Progenitor cell of endocrine pancreas (in vitro differentiated cells): ENCODE measurements at regions not wholly inside any gene's neighbourhood (a gene's known extent, or its start where the extent isn't known, plus 50 kb on each side); places are given as distances from the start of the nearest gene placed in this dataset.
"Not testable (repeated sequence)": the region's sequence is repeated elsewhere in the genome, so short reads cannot be mapped to it uniquely, and the experiment has no call there.

Source experiments
- DNase-seq: peaks from one replicate; pipeline ENCODE4 v3.0.0; 2021; ENCODE audit warnings: low spot score; ENCODE audit not compliant: unreplicated experiment
- H3K27ac Mint-ChIP-seq: 2 replicates; pipeline ENCODE4 v1.8.0; 2021; ENCODE audit warnings: mild to moderate bottlenecking, moderate library complexity, mixed read lengths
- H3K27me3 Mint-ChIP-seq: 2 replicates; pipeline ENCODE4 v1.8.0; 2021; ENCODE audit warnings: mixed read lengths
- H3K36me3 Mint-ChIP-seq: 2 replicates; pipeline ENCODE4 v1.8.0; 2022; ENCODE audit warnings: mixed read lengths; ENCODE audit not compliant: insufficient read depth
- H3K4me1 Mint-ChIP-seq: 2 replicates; pipeline ENCODE4 v1.8.0; 2021; ENCODE audit warnings: low read depth, mixed read lengths
- H3K4me3 Mint-ChIP-seq: 2 replicates; pipeline ENCODE4 v1.8.0; 2021; ENCODE audit warnings: low read depth, mild to moderate bottlenecking, moderate library complexity, mixed read lengths
- H3K9me3 Mint-ChIP-seq: 2 replicates; pipeline ENCODE4 v1.8.0; 2021; ENCODE audit warnings: low read depth, mixed read lengths
- TF ChIP-seq, protein P1 (sequence below): fragments of 200-600 bp; sonication (generic); IDR thresholded peaks from one replicate; pipeline ENCODE4 v1.5.0; 2021; ENCODE audit warnings: antibody characterized with exemption, mild to moderate bottlenecking; ENCODE audit not compliant: unreplicated experiment

DNA sequence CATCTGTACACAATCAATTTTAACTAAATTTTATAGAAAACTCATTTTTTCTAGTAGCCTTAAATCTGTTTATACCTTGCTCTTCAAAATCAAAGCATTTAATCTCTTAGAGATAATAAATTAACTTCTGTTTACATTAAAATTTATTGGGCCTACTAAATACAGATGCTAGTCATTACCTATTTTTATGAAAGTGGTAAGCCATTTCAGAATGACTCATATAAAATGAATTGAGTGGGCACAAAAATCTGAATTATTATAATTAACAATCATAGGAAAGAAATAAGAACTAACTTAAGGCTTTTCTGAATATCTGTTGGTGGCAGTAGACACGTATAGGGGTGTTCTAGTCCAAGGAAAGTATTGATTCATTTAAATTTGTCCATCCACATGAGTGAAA, 157.9 kb downstream of the KCNJ2 start:
- DNase-seq = no peak
- H3K9me3 Mint-ChIP-seq = no peaks in the 10 kb centered on the region
- no peak overlapping the region for H3K4me3 Mint-ChIP-seq
- no peak overlapping the region for H3K27ac Mint-ChIP-seq
- TF ChIP-seq, protein P1, sequence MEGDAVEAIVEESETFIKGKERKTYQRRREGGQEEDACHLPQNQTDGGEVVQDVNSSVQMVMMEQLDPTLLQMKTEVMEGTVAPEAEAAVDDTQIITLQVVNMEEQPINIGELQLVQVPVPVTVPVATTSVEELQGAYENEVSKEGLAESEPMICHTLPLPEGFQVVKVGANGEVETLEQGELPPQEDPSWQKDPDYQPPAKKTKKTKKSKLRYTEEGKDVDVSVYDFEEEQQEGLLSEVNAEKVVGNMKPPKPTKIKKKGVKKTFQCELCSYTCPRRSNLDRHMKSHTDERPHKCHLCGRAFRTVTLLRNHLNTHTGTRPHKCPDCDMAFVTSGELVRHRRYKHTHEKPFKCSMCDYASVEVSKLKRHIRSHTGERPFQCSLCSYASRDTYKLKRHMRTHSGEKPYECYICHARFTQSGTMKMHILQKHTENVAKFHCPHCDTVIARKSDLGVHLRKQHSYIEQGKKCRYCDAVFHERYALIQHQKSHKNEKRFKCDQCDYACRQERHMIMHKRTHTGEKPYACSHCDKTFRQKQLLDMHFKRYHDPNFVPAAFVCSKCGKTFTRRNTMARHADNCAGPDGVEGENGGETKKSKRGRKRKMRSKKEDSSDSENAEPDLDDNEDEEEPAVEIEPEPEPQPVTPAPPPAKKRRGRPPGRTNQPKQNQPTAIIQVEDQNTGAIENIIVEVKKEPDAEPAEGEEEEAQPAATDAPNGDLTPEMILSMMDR = no peak
- no peaks in the 10 kb centered on the region for H3K27me3 Mint-ChIP-seq
- no peaks in the 10 kb centered on the region for H3K4me1 Mint-ChIP-seq
- H3K36me3 Mint-ChIP-seq = no peaks in the 10 kb centered on the region

DNA sequence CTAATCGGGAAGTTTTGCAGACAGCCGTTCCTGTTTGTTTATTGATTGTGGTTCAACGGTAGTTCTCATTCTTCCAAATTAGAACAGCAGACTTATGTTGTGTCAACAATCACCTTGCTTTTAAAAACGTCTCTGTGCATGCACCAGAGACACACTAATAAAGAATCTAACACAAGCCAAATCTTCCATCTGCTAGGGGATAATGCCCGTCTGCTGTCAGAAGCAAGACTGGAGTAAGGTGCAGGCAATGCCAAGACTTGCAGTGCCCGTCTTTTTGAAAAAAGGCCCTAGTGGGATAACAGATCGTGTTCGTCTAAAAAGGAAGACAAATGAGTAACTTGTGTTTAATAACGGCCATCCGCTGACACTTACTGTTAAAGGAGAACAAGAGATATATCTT, 158.4 kb downstream of the KCNJ2 start:
- Mint-ChIP-seq H3K4me3 (no peak overlapping the region), H3K9me3 (no peaks in the 10 kb centered on the region), H3K4me1 (no peaks in the 10 kb centered on the region), H3K27me3 (no peaks in the 10 kb centered on the region), H3K27ac (no peak overlapping the region), H3K36me3 (no peaks in the 10 kb centered on the region)
- TF ChIP-seq, protein P1 = no peak
- DNase-seq = no peak

DNA sequence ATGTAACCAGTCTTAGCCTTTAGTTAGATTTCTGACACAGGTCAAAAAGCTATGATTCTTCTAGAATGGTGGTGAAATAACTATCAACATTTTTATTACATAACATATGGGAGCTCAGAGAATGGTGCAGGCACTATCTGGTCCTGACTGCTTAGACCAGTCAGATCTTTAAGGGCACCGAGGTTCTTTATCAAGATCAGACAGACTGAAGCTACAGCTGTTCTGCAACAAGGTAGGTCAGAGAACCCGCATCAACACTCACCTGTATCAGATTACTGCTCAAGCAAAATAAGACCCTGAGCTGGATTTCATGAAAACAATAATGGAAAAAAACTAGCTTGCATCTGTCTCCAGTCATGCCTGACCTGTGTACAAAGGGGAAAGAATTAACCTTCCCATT, 160.4 kb downstream of the KCNJ2 start:
- Mint-ChIP-seq H3K27ac (no peak overlapping the region), H3K4me1 (no peaks in the 10 kb centered on the region), H3K27me3 (no peaks in the 10 kb centered on the region), H3K9me3 (no peaks in the 10 kb centered on the region), H3K4me3 (no peak overlapping the region), H3K36me3 (no peaks in the 10 kb centered on the region)
- no peak for DNase-seq
- TF ChIP-seq, protein P1 = no peak

DNA sequence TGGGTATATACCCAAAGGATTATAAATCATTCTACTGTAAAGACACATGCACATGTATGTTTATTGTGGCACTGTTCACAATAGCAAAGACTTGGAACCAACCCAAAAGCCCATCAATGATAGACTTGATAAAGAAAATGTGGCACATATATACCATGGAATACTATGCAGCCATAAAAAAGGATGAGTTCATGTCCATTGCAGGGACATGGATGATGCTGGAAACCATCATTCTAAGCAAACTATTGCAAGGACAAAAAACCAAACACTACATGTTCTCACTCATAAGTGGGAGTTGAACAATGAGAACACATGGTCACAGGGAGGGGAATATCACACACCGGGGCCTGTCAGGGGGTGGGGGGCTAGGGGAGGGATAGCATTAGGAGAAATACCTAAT, 161.7 kb downstream of the KCNJ2 start:
- H3K4me3 Mint-ChIP-seq, H3K36me3 Mint-ChIP-seq, H3K27me3 Mint-ChIP-seq, H3K9me3 Mint-ChIP-seq, DNase-seq, H3K4me1 Mint-ChIP-seq, H3K27ac Mint-ChIP-seq: not testable (repeated sequence)

DNA sequence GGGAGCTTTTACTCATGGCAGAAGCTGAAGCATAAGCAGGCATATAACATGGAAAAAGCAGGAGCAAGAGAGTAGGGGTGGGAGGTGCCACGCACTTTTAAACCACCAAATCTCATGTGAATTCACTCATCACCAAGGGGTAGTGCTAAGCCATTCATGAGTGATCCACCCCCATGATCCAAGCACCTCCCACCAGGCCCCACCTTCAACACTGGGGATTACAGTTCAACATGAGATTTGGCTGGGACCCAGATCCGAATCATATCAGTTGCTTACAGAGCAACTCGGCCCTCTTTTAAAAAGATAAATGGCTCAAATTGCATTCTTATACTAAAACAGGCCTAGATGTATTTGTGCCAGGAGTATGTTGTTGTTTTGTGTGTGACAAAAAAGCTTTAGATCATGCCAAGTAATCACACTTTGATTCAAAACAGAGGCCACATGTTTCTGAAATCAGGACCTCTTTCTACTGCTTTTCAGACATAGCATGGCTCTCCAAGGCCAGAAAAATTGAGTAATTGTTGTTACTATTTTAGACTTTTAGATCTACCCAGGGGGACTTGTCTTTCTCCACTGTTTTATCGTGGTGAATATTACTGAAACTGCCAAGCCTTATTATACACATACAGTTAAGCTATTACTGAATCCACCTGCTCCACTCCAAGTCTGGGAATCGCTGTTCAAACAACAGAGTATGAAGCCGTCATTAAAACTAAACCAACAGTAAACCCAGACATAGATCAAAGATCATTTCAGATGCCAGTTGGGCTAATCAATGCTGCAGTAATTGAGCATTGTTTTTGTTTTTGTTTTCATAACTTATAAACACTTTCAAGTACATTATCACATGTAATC, 163.3 kb downstream of the KCNJ2 start:
- TF ChIP-seq, protein P1 = no peak
- no peaks in the 10 kb centered on the region for H3K9me3 Mint-ChIP-seq
- no peak for DNase-seq
- no peak overlapping the region for H3K27ac Mint-ChIP-seq
- H3K4me1 Mint-ChIP-seq = no peaks in the 10 kb centered on the region
- no peak overlapping the region for H3K4me3 Mint-ChIP-seq
- H3K36me3 Mint-ChIP-seq = no peaks in the 10 kb centered on the region
- H3K27me3 Mint-ChIP-seq = no peaks in the 10 kb centered on the region

DNA sequence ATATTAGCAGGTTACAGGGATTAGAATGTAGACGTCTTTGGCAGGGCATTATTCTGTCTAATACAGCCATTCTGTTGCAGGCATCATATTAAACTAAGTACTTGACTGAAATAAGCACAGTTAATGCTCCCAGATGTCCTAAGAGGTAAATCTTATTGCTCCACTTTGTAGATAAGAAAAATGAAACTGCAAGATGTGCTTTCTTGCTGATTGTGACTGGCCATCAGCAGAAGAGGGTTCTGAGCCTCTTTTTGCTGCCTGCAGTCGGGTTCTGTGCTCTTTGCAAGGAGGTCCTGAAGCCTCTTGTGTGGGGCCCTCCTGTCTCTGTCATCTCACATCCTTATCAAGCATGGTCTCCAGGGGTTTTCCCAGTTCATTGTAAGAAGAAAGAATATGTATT, 167.1 kb downstream of the KCNJ2 start:
- no peaks in the 10 kb centered on the region for H3K4me1 Mint-ChIP-seq
- DNase-seq = no peak
- H3K4me3 Mint-ChIP-seq = no peak overlapping the region
- H3K27ac Mint-ChIP-seq = no peak overlapping the region
- no peaks in the 10 kb centered on the region for H3K36me3 Mint-ChIP-seq
- no peaks in the 10 kb centered on the region for H3K27me3 Mint-ChIP-seq
- TF ChIP-seq, protein P1 = no peak
- H3K9me3 Mint-ChIP-seq = no peaks in the 10 kb centered on the region
